A549 (cell line): ENCODE measurements at regions not wholly inside any gene's neighbourhood (a gene's known extent, or its start where the extent isn't known, plus 50 kb on each side); places are given as distances from the start of the nearest gene placed in this dataset.

Source experiments
- ATAC-seq, 2 experiments: fragments of 200-7000 bp in 1 of 2; fragments of >200 bp in 1 of 2; cut with Nextera tagmentation in 1 of 2; cut with Tn5 transposase in 1 of 2; 3 replicates each; pipeline versions ENCODE4 v1.8.0 to v1.9.1; 2018 to 2020; ENCODE audit warnings: mild to moderate bottlenecking in 1 of 2, moderate library complexity in 1 of 2
- CTCF ChIA-PET: fragments of 300-600 bp; sonication (Branson Sonifier 250); formaldehyde crosslinking; extraction: SDS; loops from one replicate; lab custom pipeline; 2021; ENCODE audit warnings: antibody characterized with exemption, inconsistent platforms; lab: Yijun Ruan, JAX
- POLR2A ChIA-PET: fragments of 350-600 bp; formaldehyde crosslinking; extraction: SDS; loops from one replicate; lab custom pipeline; 2021; ENCODE audit warnings: antibody characterized with exemption, inconsistent platforms; lab: Yijun Ruan, JAX
- DNase-seq, 2 experiments: peaks; one replicate each; pipeline versions ENCODE4 v3.0.0 to v3.0.0-alpha.2; 2011 to 2016; ENCODE audit warnings: low read depth in 1 of 2, low spot score in 1 of 2
- FAIRE-seq: peaks from 2 replicates; lab custom pipeline; 2011; peaks lifted over from hg19 to GRCh38; lab: Jason Lieb, UNC
- H3K27ac ChIP-seq, 2 experiments: fragments of >200 bp; sonication (Bioruptor Twin); formaldehyde crosslinking; 3 replicates each; pipeline ENCODE4 v1.5.1; 2016 to 2017
- H3K4me1 ChIP-seq: fragments of >200 bp; sonication (Bioruptor Twin); formaldehyde crosslinking; 3 replicates; pipeline ENCODE4 v1.6.1; 2016
- H3K4me2 ChIP-seq: fragments of >200 bp; sonication (Bioruptor Twin); formaldehyde crosslinking; 3 replicates; pipeline ENCODE4 v1.6.1; 2016
- H3K4me3 ChIP-seq: fragments of >200 bp; sonication (Bioruptor Twin); formaldehyde crosslinking; 3 replicates; pipeline ENCODE4 v1.5.1; 2016
- H3K9me3 ChIP-seq: fragments of >200 bp; sonication (Bioruptor Twin); formaldehyde crosslinking; 3 replicates; pipeline ENCODE4 v1.6.1; 2016
- ATOH8 ChIP-seq: fragments of 250-450 bp; sonication (Bioruptor Pico); IDR thresholded peaks from 2 replicates; pipeline ENCODE4 v1.5.0; 2020; ENCODE audit warnings: low read depth, mild to moderate bottlenecking, moderate library complexity
- BHLHE40 ChIP-seq: IDR thresholded peaks from 2 replicates; pipeline ENCODE4 v1.6.1; 2012; ENCODE audit warnings: low read depth, low read length, inconsistent platforms
- CEBPB ChIP-seq, 2 experiments: fragments of >200 bp in 1 of 2; sonication (Bioruptor Twin) in 1 of 2; formaldehyde crosslinking in 1 of 2; IDR thresholded peaks; 2 replicates each; pipeline ENCODE4 v1.6.1; 2012 to 2016
- CHD2 ChIP-seq: fragments of 150-350 bp; IDR thresholded peaks from 2 replicates; pipeline ENCODE4 v1.6.1; 2014; ENCODE audit warnings: low read length; ENCODE audit not compliant: partially characterized antibody
- E2F6 ChIP-seq: IDR thresholded peaks from 2 replicates; pipeline ENCODE4 v1.6.1; 2012; ENCODE audit warnings: low read depth, borderline replicate concordance
- EHF ChIP-seq: fragments of 250-450 bp; sonication (Bioruptor Pico); IDR thresholded peaks from 2 replicates; pipeline ENCODE4 v1.5.0; 2020; ENCODE audit warnings: mild to moderate bottlenecking
- EHMT2 ChIP-seq: fragments of 200-600 bp; sonication (generic); IDR thresholded peaks from 2 replicates; pipeline ENCODE4 v1.6.1; 2016; ENCODE audit warnings: antibody characterized with exemption, low read depth, mild to moderate bottlenecking, moderate library complexity
- ESRRA ChIP-seq: fragments of 150-350 bp; IDR thresholded peaks from 2 replicates; pipeline ENCODE4 v1.6.1; 2014; ENCODE audit warnings: mild to moderate bottlenecking, low read length, borderline replicate concordance
- FOSL2 ChIP-seq, 2 experiments: fragments of 450-650 bp in 1 of 2; fragments of >200 bp in 1 of 2; sonication (Bioruptor Twin) in 1 of 2; formaldehyde crosslinking; IDR thresholded peaks; 2 replicates each; pipeline versions ENCODE4 v1.5.0 to v1.6.1; 2016 to 2020; ENCODE audit warnings: mild to moderate bottlenecking in 1 of 2, moderate library complexity in 1 of 2
- FOXS1 ChIP-seq: fragments of 250-450 bp; sonication (Bioruptor Pico); IDR thresholded peaks from 2 replicates; pipeline ENCODE4 v1.5.0; 2020; ENCODE audit warnings: mild to moderate bottlenecking, moderate library complexity
- HDAC2 ChIP-seq: fragments of 200-600 bp; sonication (generic); IDR thresholded peaks from 2 replicates; pipeline ENCODE4 v1.6.1; 2016
- HOXA7 ChIP-seq: fragments of 250-450 bp; sonication (Bioruptor Pico); IDR thresholded peaks from 2 replicates; pipeline ENCODE4 v1.5.0; 2020; ENCODE audit warnings: mild to moderate bottlenecking, moderate library complexity
- HOXB5 ChIP-seq: fragments of 250-450 bp; sonication (Bioruptor Pico); IDR thresholded peaks from 2 replicates; pipeline ENCODE4 v1.5.0; 2020; ENCODE audit warnings: mild to moderate bottlenecking, moderate library complexity
- JUN ChIP-seq, 2 experiments: fragments of >200 bp; sonication (Bioruptor Twin); formaldehyde crosslinking; IDR thresholded peaks; 2 replicates in 1 of 2; 3 replicates in 1 of 2; pipeline ENCODE4 v1.6.1; 2016 to 2017
- JUNB ChIP-seq: fragments of >200 bp; sonication (Bioruptor Twin); formaldehyde crosslinking; IDR thresholded peaks from 2 replicates; pipeline ENCODE4 v1.6.1; 2016
- KDM1A ChIP-seq: fragments of 200-600 bp; sonication (generic); IDR thresholded peaks from 2 replicates; pipeline ENCODE4 v1.6.1; 2016; ENCODE audit warnings: low read depth, mild to moderate bottlenecking
- MAFK ChIP-seq: fragments of 450-650 bp; IDR thresholded peaks from 2 replicates; pipeline ENCODE4 v1.6.1; 2014; ENCODE audit not compliant: partially characterized antibody
- NFE2L2 ChIP-seq: fragments of 150-350 bp; conservative IDR thresholded peaks from 2 replicates; pipeline ENCODE4 v1.6.1; 2014; ENCODE audit warnings: low read length
- NR3C1 ChIP-seq: fragments of >200 bp; sonication (Bioruptor Twin); formaldehyde crosslinking; IDR thresholded peaks from 3 replicates; pipeline ENCODE4 v1.6.1; 2017
- PBX3 ChIP-seq: IDR thresholded peaks from 2 replicates; pipeline ENCODE4 v1.6.1; 2012
- POLR2A ChIP-seq: IDR thresholded peaks from 2 replicates; pipeline ENCODE4 v1.6.1; 2012; ENCODE audit warnings: mild to moderate bottlenecking, low read length
- RAD21 ChIP-seq, 2 experiments: fragments of >200 bp in 1 of 2; sonication (Bioruptor Twin) in 1 of 2; formaldehyde crosslinking in 1 of 2; IDR thresholded peaks in 1 of 2; conservative IDR thresholded peaks in 1 of 2; 2 replicates in 1 of 2; 3 replicates in 1 of 2; pipeline ENCODE4 v1.6.1; 2012 to 2018; ENCODE audit warnings: inconsistent platforms in 1 of 2
- RARB ChIP-seq: fragments of 250-450 bp; sonication (Bioruptor Pico); IDR thresholded peaks from 2 replicates; pipeline ENCODE4 v1.8.0; 2021; ENCODE audit warnings: mild to moderate bottlenecking, moderate library complexity
- RCOR1 ChIP-seq: fragments of 150-350 bp; IDR thresholded peaks from 2 replicates; pipeline ENCODE4 v1.6.1; 2014; ENCODE audit warnings: antibody characterized with exemption, low read length, low read depth
- RFX5 ChIP-seq: fragments of 450-650 bp; IDR thresholded peaks from 2 replicates; pipeline ENCODE4 v1.7.1; 2014; ENCODE audit warnings: antibody characterized with exemption, mild to moderate bottlenecking, moderate library complexity
- SMC3 ChIP-seq: fragments of >200 bp; sonication (Bioruptor Twin); formaldehyde crosslinking; IDR thresholded peaks from 3 replicates; pipeline ENCODE4 v1.6.1; 2018; ENCODE audit warnings: inconsistent platforms
- SREBF2 ChIP-seq: fragments of 450-650 bp; IDR thresholded peaks from 2 replicates; pipeline ENCODE4 v1.6.1; 2014; ENCODE audit warnings: mild to moderate bottlenecking, moderate library complexity
- TP53 ChIP-seq: fragments of 250-450 bp; sonication (Bioruptor Pico); IDR thresholded peaks from 2 replicates; pipeline ENCODE4 v1.5.0; 2021; ENCODE audit warnings: mild to moderate bottlenecking, moderate library complexity
- ZC3H11A ChIP-seq: fragments of 450-650 bp; IDR thresholded peaks from 2 replicates; pipeline ENCODE4 v1.6.1; 2014; ENCODE audit warnings: antibody characterized with exemption, mild to moderate bottlenecking
- ZFP36 ChIP-seq: fragments of 450-650 bp; IDR thresholded peaks from 2 replicates; pipeline ENCODE4 v1.6.1; 2014; ENCODE audit warnings: borderline replicate concordance; ENCODE audit not compliant: partially characterized antibody
- ZNF302 ChIP-seq: fragments of 250-450 bp; sonication (Bioruptor Pico); IDR thresholded peaks from 2 replicates; pipeline ENCODE4 v1.9.0; 2021; ENCODE audit warnings: inconsistent platforms, mild to moderate bottlenecking, moderate library complexity
- WGBS: methylation state at CpG from one replicate; pipeline ENCODE4 v1.1.6; 2017; ENCODE audit errors: missing lambda C conversion rate; 5-methylcytosine and 5-hydroxymethylcytosine counted together
- TF ChIP-seq, protein P1 (sequence below): fragments of >200 bp; sonication (Bioruptor Twin); formaldehyde crosslinking; IDR thresholded peaks from 2 replicates; pipeline ENCODE4 v1.6.1; 2016
- TF ChIP-seq, protein P2 (sequence below): fragments of 200-600 bp; sonication (generic); IDR thresholded peaks from 2 replicates; pipeline ENCODE4 v1.6.1; 2016; ENCODE audit warnings: antibody characterized with exemption, mild to moderate bottlenecking, moderate library complexity

GRCh38 chr4:18538121-18538520 is 516.6 kb upstream of the LCORL start (continued):
- TF ChIP-seq KDM1A, result no peak
- no peak for TF ChIP-seq ZFP36
- no peak for TF ChIP-seq EHF (CRISPR knock-in tag)
- TF ChIP-seq RFX5, result no peak
- no peak for TF ChIP-seq NR3C1
- no peak for TF ChIP-seq ESRRA
- TF ChIP-seq EHMT2, result no peak
- TF ChIP-seq NFE2L2, result no peak

- Histone ChIP-seq H3K4me2 (no peak overlapping the region), H3K4me3 (no peak overlapping the region), H3K4me1 (no peaks in the 10 kb centered on the region), H3K27ac (no peak overlapping the region), H3K9me3 (no peaks in the 10 kb centered on the region)
- ATAC-seq (no peak), FAIRE-seq (no peak), DNase-seq (no peak)
- ChIA-PET POLR2A (no interaction called here), CTCF (interaction anchor here (1.1 kb wide), 1 partner anchor 322 kb away, joined by 3 read pairs; no protein-coding TSS in a partner anchor)
- TF ChIP-seq EHMT2 (no peak), MAFK (no peak), E2F6 (no peak), EHF (CRISPR knock-in tag) (no peak), NR3C1 (no peak), JUNB (no peak), RCOR1 (no peak), POLR2A (no peak), HDAC2 (no peak), ATOH8 (no peak), NFE2L2 (no peak), CEBPB (IDR thresholded peaks at IDR 0.05) (no peak), TP53 (CRISPR knock-in tag) (no peak), KDM1A (no peak), SMC3 (no peak), ZC3H11A (no peak)
- TF ChIP-seq, protein P1, sequence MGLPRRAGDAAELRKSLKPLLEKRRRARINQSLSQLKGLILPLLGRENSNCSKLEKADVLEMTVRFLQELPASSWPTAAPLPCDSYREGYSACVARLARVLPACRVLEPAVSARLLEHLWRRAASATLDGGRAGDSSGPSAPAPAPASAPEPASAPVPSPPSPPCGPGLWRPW, result no peak
- TF ChIP-seq, protein P2, sequence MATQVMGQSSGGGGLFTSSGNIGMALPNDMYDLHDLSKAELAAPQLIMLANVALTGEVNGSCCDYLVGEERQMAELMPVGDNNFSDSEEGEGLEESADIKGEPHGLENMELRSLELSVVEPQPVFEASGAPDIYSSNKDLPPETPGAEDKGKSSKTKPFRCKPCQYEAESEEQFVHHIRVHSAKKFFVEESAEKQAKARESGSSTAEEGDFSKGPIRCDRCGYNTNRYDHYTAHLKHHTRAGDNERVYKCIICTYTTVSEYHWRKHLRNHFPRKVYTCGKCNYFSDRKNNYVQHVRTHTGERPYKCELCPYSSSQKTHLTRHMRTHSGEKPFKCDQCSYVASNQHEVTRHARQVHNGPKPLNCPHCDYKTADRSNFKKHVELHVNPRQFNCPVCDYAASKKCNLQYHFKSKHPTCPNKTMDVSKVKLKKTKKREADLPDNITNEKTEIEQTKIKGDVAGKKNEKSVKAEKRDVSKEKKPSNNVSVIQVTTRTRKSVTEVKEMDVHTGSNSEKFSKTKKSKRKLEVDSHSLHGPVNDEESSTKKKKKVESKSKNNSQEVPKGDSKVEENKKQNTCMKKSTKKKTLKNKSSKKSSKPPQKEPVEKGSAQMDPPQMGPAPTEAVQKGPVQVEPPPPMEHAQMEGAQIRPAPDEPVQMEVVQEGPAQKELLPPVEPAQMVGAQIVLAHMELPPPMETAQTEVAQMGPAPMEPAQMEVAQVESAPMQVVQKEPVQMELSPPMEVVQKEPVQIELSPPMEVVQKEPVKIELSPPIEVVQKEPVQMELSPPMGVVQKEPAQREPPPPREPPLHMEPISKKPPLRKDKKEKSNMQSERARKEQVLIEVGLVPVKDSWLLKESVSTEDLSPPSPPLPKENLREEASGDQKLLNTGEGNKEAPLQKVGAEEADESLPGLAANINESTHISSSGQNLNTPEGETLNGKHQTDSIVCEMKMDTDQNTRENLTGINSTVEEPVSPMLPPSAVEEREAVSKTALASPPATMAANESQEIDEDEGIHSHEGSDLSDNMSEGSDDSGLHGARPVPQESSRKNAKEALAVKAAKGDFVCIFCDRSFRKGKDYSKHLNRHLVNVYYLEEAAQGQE, result no peak
- WGBS, result 0% methylated on average over 2 of the region's 2 CpGs
Observed at GRCh38 chr4:18536428-18536827, 514.9 kb upstream of the LCORL start.

GRCh38 chr4:18535948-18536347 is 514.4 kb upstream of the LCORL start:
- no peak for DNase-seq
- Histone ChIP-seq H3K4me3 (no peak overlapping the region), H3K4me1 (no peaks in the 10 kb centered on the region), H3K9me3 (no peaks in the 10 kb centered on the region), H3K27ac (no peak overlapping the region), H3K4me2 (no peak overlapping the region)
- ChIA-PET POLR2A (no interaction called here), CTCF (interaction anchor here (1.1 kb wide), 1 partner anchor 323 kb away, joined by 3 read pairs; no protein-coding TSS in a partner anchor)
- no peak for ATAC-seq
- no peak for FAIRE-seq
- no peak for TF ChIP-seq ESRRA
- TF ChIP-seq SREBF2, result no peak
- TF ChIP-seq BHLHE40, result no peak
- no peak for TF ChIP-seq HDAC2
- no peak for TF ChIP-seq SMC3
- TF ChIP-seq ZNF302 (CRISPR knock-in tag), result no peak
- TF ChIP-seq RARB (CRISPR knock-in tag), result no peak
- no peak for TF ChIP-seq CHD2
- no peak for TF ChIP-seq RAD21 (conservative IDR thresholded peaks at IDR 0.05 in 1 of 2, IDR thresholded peaks at IDR 0.05 in 1 of 2)
- no peak for TF ChIP-seq RFX5
- no peak for TF ChIP-seq FOSL2 (IDR thresholded peaks at IDR 0.05)
- TF ChIP-seq FOSL2 (CRISPR knock-in tag; IDR thresholded peaks at IDR 0.05), result no peak
- TF ChIP-seq PBX3, result no peak
- TF ChIP-seq, protein P1, result no peak
- TF ChIP-seq HOXB5 (CRISPR knock-in tag), result no peak
- TF ChIP-seq FOXS1, result no peak
- no peak for TF ChIP-seq HOXA7 (CRISPR knock-in tag)
- TF ChIP-seq JUN (IDR thresholded peaks at IDR 0.05), result no peak
